Hepatocyte (in vitro differentiated cells): ENCODE measurements at regions not wholly inside any gene's neighbourhood (a gene's known extent, or its start where the extent isn't known, plus 50 kb on each side); places are given as distances from the start of the nearest gene placed in this dataset.

ENCODE experiments used
- CTCF ChIP-seq: fragments of 200-600 bp; sonication (generic); IDR thresholded peaks from 2 replicates; pipeline ENCODE4 v1.5.1; 2016; ENCODE audit warnings: antibody characterized with exemption, mild to moderate bottlenecking; ENCODE audit not compliant: poor library complexity
- EZH2 ChIP-seq: fragments of 200-600 bp; sonication (generic); IDR thresholded peaks from 2 replicates; pipeline ENCODE4 v1.6.1; 2016; ENCODE audit warnings: antibody characterized with exemption, mild to moderate bottlenecking, borderline replicate concordance
- EZH2phosphoT487 ChIP-seq: fragments of 200-600 bp; sonication (generic); IDR thresholded peaks from one replicate; pipeline ENCODE4 v1.6.1; 2018; ENCODE audit warnings: antibody characterized with exemption, mild to moderate bottlenecking, low read depth, moderate library complexity; ENCODE audit not compliant: unreplicated experiment, severe bottlenecking

- TF ChIP-seq CTCF = no peak
- no peak for TF ChIP-seq EZH2
- no peak for TF ChIP-seq EZH2phosphoT487
These were observed 104.1 kb downstream of the RIPK4 start for GRCh38 chr21:41662761-41663160.
